OCI-LY7 (cell line): ENCODE measurements at regions not wholly inside any gene's neighbourhood (a gene's known extent, or its start where the extent isn't known, plus 50 kb on each side); places are given as distances from the start of the nearest gene placed in this dataset.

ENCODE experiments used
- BruUV-seq: library from RNA; stranded (reverse); fragments of 400-500 nt; replicated peaks from 2 replicates; lab custom pipeline; 2021; lab: Mats Ljungman, UMichigan
- CTCF ChIA-PET: fragments of 300-600 bp; sonication (Branson Sonifier 250); formaldehyde crosslinking; loops from one replicate; lab custom pipeline; 2022; ENCODE audit warnings: antibody characterized with exemption; ENCODE audit not compliant: unreplicated experiment; lab: Charles Lee
- POLR2A ChIA-PET: fragments of 300-600 bp; sonication (Branson Sonifier 250); formaldehyde crosslinking; loops from one replicate; lab custom pipeline; 2022; ENCODE audit warnings: antibody characterized with exemption; lab: Charles Lee
- DNase-seq: peaks from one replicate; pipeline ENCODE4 v3.0.0-alpha.2; 2015; ENCODE audit warnings: low spot score
- H2AFZ ChIP-seq: fragments of 200-600 bp; sonication (generic), shearing (Covaris generic); 2 replicates; pipeline ENCODE4 v1.6.1; 2014; ENCODE audit warnings: mild to moderate bottlenecking, antibody characterized with exemption, low read length, moderate library complexity
- H3K27ac ChIP-seq: fragments of 200-600 bp; sonication (generic); 2 replicates; pipeline ENCODE4 v1.5.1; 2014; ENCODE audit warnings: mixed run types, low read depth, mild to moderate bottlenecking, moderate library complexity, low read length, inconsistent platforms; ENCODE audit not compliant: poor library complexity, severe bottlenecking
- H3K36me3 ChIP-seq: fragments of 200-600 bp; sonication (generic); 2 replicates; pipeline ENCODE4 v1.6.1; 2014; ENCODE audit warnings: mild to moderate bottlenecking, antibody characterized with exemption, low read length, moderate library complexity, mixed read lengths; ENCODE audit not compliant: insufficient read depth
- H3K4me1 ChIP-seq: fragments of 200-600 bp; sonication (generic); 2 replicates; pipeline ENCODE4 v1.5.1; 2014; ENCODE audit warnings: mild to moderate bottlenecking, low read length; ENCODE audit not compliant: insufficient read depth, poor library complexity, severe bottlenecking
- H3K4me2 ChIP-seq: fragments of 200-600 bp; sonication (generic); 2 replicates; pipeline ENCODE4 v1.6.1; 2014; ENCODE audit warnings: mild to moderate bottlenecking, low read length
- H3K4me3 ChIP-seq: fragments of 200-600 bp; sonication (generic); 2 replicates; pipeline ENCODE4 v1.5.1; 2014; ENCODE audit warnings: mild to moderate bottlenecking, low read depth, low read length; ENCODE audit not compliant: poor library complexity, severe bottlenecking
- H3K79me2 ChIP-seq: fragments of 200-600 bp; sonication (generic); 2 replicates; pipeline ENCODE4 v1.6.1; 2016; ENCODE audit warnings: low read depth, mild to moderate bottlenecking, low read length, moderate library complexity, mixed read lengths; ENCODE audit not compliant: insufficient read depth
- H3K9me2 ChIP-seq: fragments of 200-600 bp; sonication (generic); 2 replicates; pipeline ENCODE4 v1.6.1; 2016; ENCODE audit warnings: mild to moderate bottlenecking, low read length, mixed read lengths; ENCODE audit not compliant: insufficient read depth
- H3K9me3 ChIP-seq: fragments of 200-600 bp; sonication (generic); 2 replicates; pipeline ENCODE4 v1.6.1; 2014; ENCODE audit warnings: mild to moderate bottlenecking, mixed run types, low read length, mixed read lengths
- H4K20me1 ChIP-seq: fragments of 200-600 bp; sonication (generic); 2 replicates; pipeline ENCODE4 v1.6.1; 2014; ENCODE audit warnings: mild to moderate bottlenecking, antibody characterized with exemption, low read length, moderate library complexity, mixed read lengths; ENCODE audit not compliant: insufficient read depth
- CTCF ChIP-seq: fragments of 200-600 bp; sonication (generic); conservative IDR thresholded peaks from 2 replicates; pipeline ENCODE4 v1.5.1; 2014; ENCODE audit warnings: mild to moderate bottlenecking, antibody characterized with exemption, low read length, moderate library complexity, mixed read lengths
- EZH2phosphoT487 ChIP-seq: fragments of 200-600 bp; sonication (generic); IDR thresholded peaks from 2 replicates; pipeline ENCODE4 v1.6.1; 2018; ENCODE audit warnings: low read depth, borderline replicate concordance, mild to moderate bottlenecking, mixed run types, antibody characterized with exemption, low read length, moderate library complexity, mixed read lengths
- intact Hi-C: fragments of 100-400 bp; cut with micrococcal nuclease; formaldehyde crosslinking; loops from one replicate; pipeline ENCODE4 v1.10.0; 2022; ENCODE audit not compliant: unreplicated experiment

DNA sequence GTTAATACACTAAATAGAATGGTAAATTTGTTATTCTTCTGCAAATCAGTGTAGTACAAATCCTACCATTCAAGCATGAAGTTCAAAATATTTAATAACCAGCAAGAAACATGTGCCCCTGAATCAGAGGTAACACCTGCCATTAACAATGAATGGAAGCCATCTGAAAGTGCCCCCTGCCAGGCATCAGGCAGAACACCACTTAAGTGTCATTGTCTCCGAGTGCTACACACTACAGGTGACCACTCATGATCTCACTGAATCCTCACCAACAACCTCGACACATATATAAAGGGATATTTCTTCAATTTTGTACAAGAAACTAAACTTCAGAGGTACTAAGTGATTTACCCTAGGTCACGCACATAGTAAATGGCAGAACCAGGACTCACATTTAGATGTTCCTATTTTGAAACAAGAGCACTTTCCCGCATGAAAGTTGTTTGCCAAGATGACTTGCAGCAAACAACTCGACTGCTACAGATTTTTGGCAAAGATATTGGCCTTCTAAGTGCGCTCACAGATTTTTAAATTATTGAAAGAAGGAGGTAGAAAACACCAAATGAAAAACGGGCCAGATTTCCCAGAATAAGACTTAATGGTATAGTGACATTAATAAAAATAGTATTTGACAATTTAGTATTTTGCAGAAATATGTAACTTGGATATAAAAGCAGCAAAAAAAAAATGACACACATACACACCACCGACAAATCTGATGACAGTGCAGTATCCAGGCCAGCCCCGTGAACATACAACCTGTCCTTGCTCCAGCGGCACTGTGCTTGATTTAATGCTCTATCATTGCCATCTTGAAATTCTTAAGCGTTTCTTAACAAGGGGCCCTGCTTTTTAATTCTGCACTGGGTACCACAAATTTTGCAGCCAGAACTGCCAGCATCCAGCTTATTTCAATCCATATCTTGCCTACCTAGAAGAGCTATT, 274.5 kb downstream of the ALDH8A1 start:
- Histone ChIP-seq H3K27ac (no peak overlapping the region), H4K20me1 (no peaks in the 10 kb centered on the region), H3K36me3 (no peaks in the 10 kb centered on the region), H3K4me1 (no peaks in the 10 kb centered on the region), H3K4me2 (no peak overlapping the region), H3K4me3 (no peak overlapping the region), H3K9me3 (no peaks in the 10 kb centered on the region), H3K79me2 (no peaks in the 10 kb centered on the region), H2AFZ (no peak overlapping the region), H3K9me2 (no peaks in the 10 kb centered on the region)
- no TSS peak for BruUV-seq
- POLR2A ChIA-PET, result interaction anchor here (0.6 kb wide), 1 partner anchor 213 kb away, joined by 3 read pairs; no protein-coding TSS in a partner anchor
- no peak for TF ChIP-seq EZH2phosphoT487
- no peak for TF ChIP-seq CTCF
- CTCF ChIA-PET, result no interaction called here
- intact Hi-C loops, result no loop called here
- no peak for DNase-seq

DNA sequence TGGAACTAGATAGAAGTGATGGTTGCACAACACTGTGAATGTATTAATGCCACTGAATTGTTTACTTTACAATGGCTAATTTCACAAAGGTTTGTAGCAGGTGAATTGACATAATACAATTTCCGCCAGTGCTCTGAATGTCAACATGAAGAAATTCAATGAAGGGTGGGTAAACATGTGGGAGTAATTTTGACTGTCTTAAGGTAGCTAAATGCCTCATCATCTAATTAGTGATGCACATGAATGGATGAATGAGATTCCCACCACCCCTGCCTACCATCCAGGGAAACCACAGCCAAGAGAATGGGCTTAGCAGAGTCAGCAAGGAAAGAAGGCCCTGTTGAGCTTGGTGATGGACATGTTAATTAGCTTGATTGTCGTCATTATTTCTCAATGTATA, 275.3 kb downstream of the ALDH8A1 start:
- Histone ChIP-seq H3K4me1 (no peaks in the 10 kb centered on the region), H3K36me3 (no peaks in the 10 kb centered on the region), H3K79me2 (no peaks in the 10 kb centered on the region), H3K9me2 (no peaks in the 10 kb centered on the region), H2AFZ (no peak overlapping the region), H4K20me1 (no peaks in the 10 kb centered on the region), H3K4me2 (no peak overlapping the region), H3K27ac (no peak overlapping the region), H3K4me3 (no peak overlapping the region), H3K9me3 (no peaks in the 10 kb centered on the region)
- BruUV-seq, result no TSS peak
- TF ChIP-seq CTCF (no peak), EZH2phosphoT487 (no peak)
- intact Hi-C loops, result no loop called here
- no peak for DNase-seq
- ChIA-PET POLR2A (interaction anchor here (0.6 kb wide), 1 partner anchor 214 kb away, joined by 3 read pairs; no protein-coding TSS in a partner anchor), CTCF (no interaction called here)

GRCh38 chr6:134669485-134669884, 280.4 kb downstream of the ALDH8A1 start:
- no peaks in the 10 kb centered on the region for H3K9me3 ChIP-seq
- H3K4me3 ChIP-seq, result no peak overlapping the region
- DNase-seq, result no peak
- no peak for TF ChIP-seq CTCF
- no peak for TF ChIP-seq EZH2phosphoT487
- H3K36me3 ChIP-seq, result no peaks in the 10 kb centered on the region
- H4K20me1 ChIP-seq, result no peaks in the 10 kb centered on the region
- no peak overlapping the region for H2AFZ ChIP-seq
- no peaks in the 10 kb centered on the region for H3K4me1 ChIP-seq
- no peaks in the 10 kb centered on the region for H3K9me2 ChIP-seq
- no peak overlapping the region for H3K27ac ChIP-seq
- POLR2A ChIA-PET, result interaction anchor here (0.9 kb wide), 1 partner anchor 31 kb away, joined by 6 read pairs; no protein-coding TSS in a partner anchor
- no peaks in the 10 kb centered on the region for H3K79me2 ChIP-seq
- H3K4me2 ChIP-seq, result no peak overlapping the region
- intact Hi-C loops, result no loop called here
- BruUV-seq, result no TSS peak
- CTCF ChIA-PET, result no interaction called here
